CD4-positive, alpha-beta T cell (primary cell): ENCODE measurements at regions not wholly inside any gene's neighbourhood (a gene's known extent, or its start where the extent isn't known, plus 50 kb on each side); places are given as distances from the start of the nearest gene placed in this dataset.

Experiments
- ATAC-seq: fragments of 200-7000 bp; cut with Tn5 transposase; one replicate; pipeline ENCODE4 v1.10.0; 2022; ENCODE audit warnings: mild to moderate bottlenecking; ENCODE audit not compliant: poor library complexity
- CTCF ChIA-PET: fragments of 350-600 bp; sonication (Branson Sonifier 250); formaldehyde crosslinking; loops from one replicate; lab custom pipeline; 2021; ENCODE audit warnings: antibody characterized with exemption, inconsistent platforms; lab: Charles Lee
- POLR2A ChIA-PET: fragments of 350-600 bp; sonication (Branson Sonifier 250); formaldehyde crosslinking; loops from one replicate; lab custom pipeline; 2021; ENCODE audit warnings: antibody characterized with exemption, inconsistent platforms; lab: Charles Lee
- DNase-seq, 14 experiments: peaks; one replicate each; pipeline ENCODE4 v3.0.0-alpha.2; 2013 to 2020; ENCODE audit warnings: mixed read lengths in 2 of 14
- H3K27ac ChIP-seq, 2 donors: one replicate each; pipeline versions ENCODE4 v1.5.1 to v1.7.0; 2013; ENCODE audit warnings: low read length in 2 of 2, low read depth in 1 of 2, mild to moderate bottlenecking in 1 of 2
- H3K27me3 ChIP-seq, 2 experiments: 1 replicate in 1 of 2; 2 replicates in 1 of 2; pipeline versions ENCODE4 v1.6.1 to v1.7.0; 2013; ENCODE audit warnings: low read length in 2 of 2, control low read depth in 1 of 2, mild to moderate bottlenecking in 1 of 2, moderate library complexity in 1 of 2; ENCODE audit not compliant: insufficient read depth in 2 of 2, control insufficient read depth in 1 of 2
- H3K36me3 ChIP-seq: one replicate; pipeline ENCODE4 v1.6.1; 2013; ENCODE audit warnings: low read length, control low read depth; ENCODE audit not compliant: insufficient read depth
- H3K4me1 ChIP-seq: one replicate; pipeline ENCODE4 v1.6.1; 2013; ENCODE audit warnings: low read length, control low read depth; ENCODE audit not compliant: insufficient read depth
- H3K4me3 ChIP-seq: one replicate; pipeline ENCODE4 v1.5.1; 2013; ENCODE audit warnings: mild to moderate bottlenecking, low read length, moderate library complexity
- H3K9me3 ChIP-seq, 2 experiments: 1 replicate in 1 of 2; 2 replicates in 1 of 2; pipeline versions ENCODE4 v1.6.1 to v1.7.0; 2013; ENCODE audit warnings: low read length in 2 of 2, mild to moderate bottlenecking in 2 of 2, control low read depth in 1 of 2, moderate library complexity in 1 of 2; ENCODE audit not compliant: control insufficient read depth in 1 of 2, insufficient read depth in 1 of 2
- H3K27ac Mint-ChIP-seq: one replicate; pipeline ENCODE4 v1.8.0; 2020; ENCODE audit warnings: mixed read lengths
- H3K27me3 Mint-ChIP-seq: one replicate; pipeline ENCODE4 v1.8.0; 2021; ENCODE audit warnings: mixed read lengths
- H3K36me3 Mint-ChIP-seq: one replicate; pipeline ENCODE4 v1.8.0; 2021; ENCODE audit warnings: low read depth, mixed read lengths
- H3K4me1 Mint-ChIP-seq: one replicate; pipeline ENCODE4 v1.8.0; 2021; ENCODE audit warnings: low read depth, mixed read lengths
- H3K4me3 Mint-ChIP-seq: one replicate; pipeline ENCODE4 v1.8.0; 2020; ENCODE audit warnings: mild to moderate bottlenecking, mixed read lengths
- H3K9me3 Mint-ChIP-seq: one replicate; pipeline ENCODE4 v1.8.0; 2020; ENCODE audit warnings: mixed read lengths
- intact Hi-C, 2 experiments: fragments of 100-400 bp; cut with DNase I in 1 of 2; cut with micrococcal nuclease in 1 of 2; formaldehyde crosslinking; loops; one replicate each; pipeline versions ENCODE4 v1.15.1 to v1.9.0; 2023 to 2025; cut with DNase I, micrococcal nuclease
- TF ChIP-seq, protein P1 (sequence below): fragments of 200-600 bp; IDR thresholded peaks from one replicate; pipeline ENCODE4 v1.8.0; 2022; ENCODE audit warnings: antibody characterized with exemption, mild to moderate bottlenecking

DNA sequence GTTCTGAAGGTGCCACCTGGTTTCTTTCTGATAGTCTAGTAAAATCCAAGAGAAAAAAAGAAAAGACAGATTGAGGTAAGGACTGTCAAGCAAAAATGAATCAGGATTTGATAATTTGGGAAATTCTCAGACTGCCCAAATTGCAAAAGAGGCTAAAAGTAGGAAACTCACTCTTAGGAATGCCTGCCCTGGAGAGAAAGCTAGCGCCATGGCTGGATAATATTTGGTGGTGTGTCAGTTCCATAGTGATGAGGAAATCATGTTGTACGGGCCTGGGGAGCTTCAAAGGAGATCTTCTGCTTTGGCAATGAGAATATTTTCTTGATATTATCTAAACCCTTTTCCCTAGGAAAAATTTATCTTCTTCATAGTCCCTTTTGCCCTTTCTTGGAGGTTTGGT, 1008.1 kb upstream of the SLC10A2 start:
- Mint-ChIP-seq H3K27ac (no peak overlapping the region), H3K27me3 (no peaks in the 10 kb centered on the region), H3K9me3 (peaks cover 3% of the 10 kb centered on the region), H3K4me1 (no peaks in the 10 kb centered on the region), H3K4me3 (no peak overlapping the region), H3K36me3 (no peaks in the 10 kb centered on the region)
- Histone ChIP-seq H3K4me1 (no peaks in the 10 kb centered on the region), H3K27me3 (no peaks in the 10 kb centered on the region), H3K36me3 (no peaks in the 10 kb centered on the region), H3K4me3 (no peak overlapping the region), H3K27ac (no peak overlapping the region), H3K9me3 (no peaks in the 10 kb centered on the region)
- ATAC-seq (no peak), DNase-seq (no peak)
- TF ChIP-seq, protein P1, sequence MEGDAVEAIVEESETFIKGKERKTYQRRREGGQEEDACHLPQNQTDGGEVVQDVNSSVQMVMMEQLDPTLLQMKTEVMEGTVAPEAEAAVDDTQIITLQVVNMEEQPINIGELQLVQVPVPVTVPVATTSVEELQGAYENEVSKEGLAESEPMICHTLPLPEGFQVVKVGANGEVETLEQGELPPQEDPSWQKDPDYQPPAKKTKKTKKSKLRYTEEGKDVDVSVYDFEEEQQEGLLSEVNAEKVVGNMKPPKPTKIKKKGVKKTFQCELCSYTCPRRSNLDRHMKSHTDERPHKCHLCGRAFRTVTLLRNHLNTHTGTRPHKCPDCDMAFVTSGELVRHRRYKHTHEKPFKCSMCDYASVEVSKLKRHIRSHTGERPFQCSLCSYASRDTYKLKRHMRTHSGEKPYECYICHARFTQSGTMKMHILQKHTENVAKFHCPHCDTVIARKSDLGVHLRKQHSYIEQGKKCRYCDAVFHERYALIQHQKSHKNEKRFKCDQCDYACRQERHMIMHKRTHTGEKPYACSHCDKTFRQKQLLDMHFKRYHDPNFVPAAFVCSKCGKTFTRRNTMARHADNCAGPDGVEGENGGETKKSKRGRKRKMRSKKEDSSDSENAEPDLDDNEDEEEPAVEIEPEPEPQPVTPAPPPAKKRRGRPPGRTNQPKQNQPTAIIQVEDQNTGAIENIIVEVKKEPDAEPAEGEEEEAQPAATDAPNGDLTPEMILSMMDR, result no peak
- intact Hi-C loops, result no loop called here
- ChIA-PET POLR2A (no interaction called here), CTCF (no interaction called here)

DNA sequence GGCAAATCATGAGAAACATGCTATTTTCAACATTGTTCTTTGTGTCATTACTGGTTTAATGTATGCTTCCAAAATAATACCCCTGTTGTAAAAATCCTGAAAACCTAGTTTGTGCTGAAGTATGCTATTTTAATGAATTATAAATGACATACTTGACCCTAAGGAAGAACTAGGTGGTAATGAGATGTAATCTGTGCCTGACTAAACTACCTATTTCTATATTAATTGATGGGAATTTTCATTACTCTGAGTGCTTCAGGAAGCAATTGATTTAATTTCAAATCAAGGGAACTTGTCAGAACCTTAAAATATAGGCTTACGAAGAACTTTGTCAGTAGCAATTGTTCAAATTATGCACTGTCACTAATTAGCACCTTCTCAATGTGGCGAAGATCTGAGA, 1005.6 kb upstream of the SLC10A2 start:
- intact Hi-C loops, result no loop called here
- ChIA-PET POLR2A (no interaction called here), CTCF (no interaction called here)
- Histone ChIP-seq H3K4me3 (no peak overlapping the region), H3K4me1 (no peaks in the 10 kb centered on the region), H3K36me3 (no peaks in the 10 kb centered on the region), H3K27me3 (no peaks in the 10 kb centered on the region), H3K27ac (no peak overlapping the region), H3K9me3 (peaks cover 0 to 10% of the 10 kb centered on the region in 2 experiments)
- Mint-ChIP-seq H3K4me3 (no peak overlapping the region), H3K4me1 (no peaks in the 10 kb centered on the region), H3K27ac (no peak overlapping the region), H3K36me3 (no peaks in the 10 kb centered on the region), H3K9me3 (peaks cover 3% of the 10 kb centered on the region), H3K27me3 (no peaks in the 10 kb centered on the region)
- ATAC-seq (no peak), DNase-seq (no peak)
- TF ChIP-seq, protein P1, result no peak

DNA sequence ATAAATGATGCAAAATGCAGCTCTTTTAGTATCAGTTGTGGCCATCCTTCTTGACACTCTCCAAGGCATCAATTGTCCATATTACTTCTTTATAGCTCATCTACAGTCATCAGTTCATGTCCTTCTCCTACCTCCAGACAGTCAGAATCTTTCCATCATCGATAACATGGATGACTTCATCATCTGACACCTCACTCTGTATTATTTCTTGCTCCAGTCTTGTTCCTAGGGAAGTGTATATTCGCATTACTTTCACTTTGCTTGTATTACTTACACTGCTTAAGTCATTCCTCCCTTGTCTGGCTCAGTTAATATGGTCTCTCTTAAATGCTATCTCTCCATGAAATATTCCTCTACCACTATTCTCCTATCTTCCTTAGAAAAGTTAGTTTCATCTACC, 999.1 kb upstream of the SLC10A2 start:
- intact Hi-C loops, result no loop called here
- no peak overlapping the region for H3K4me3 ChIP-seq
- H3K4me1 Mint-ChIP-seq, result no peaks in the 10 kb centered on the region
- no peaks in the 10 kb centered on the region for H3K27me3 Mint-ChIP-seq
- no peak overlapping the region for H3K4me3 Mint-ChIP-seq
- no peaks in the 10 kb centered on the region for H3K36me3 Mint-ChIP-seq
- H3K27ac Mint-ChIP-seq, result no peak overlapping the region
- peaks cover 0 to 10% of the 10 kb centered on the region in 2 experiments for H3K9me3 ChIP-seq
- no peaks in the 10 kb centered on the region for H3K27me3 ChIP-seq
- no peaks in the 10 kb centered on the region for H3K36me3 ChIP-seq
- no peak overlapping the region for H3K27ac ChIP-seq
- peaks cover 3% of the 10 kb centered on the region for H3K9me3 Mint-ChIP-seq
- H3K4me1 ChIP-seq, result no peaks in the 10 kb centered on the region
- no peak for DNase-seq
- ChIA-PET CTCF (no interaction called here), POLR2A (no interaction called here)
- ATAC-seq, result no peak
- TF ChIP-seq, protein P1, result no peak
